GM12864 (cell line): ENCODE measurements at regions not wholly inside any gene's neighbourhood (a gene's known extent, or its start where the extent isn't known, plus 50 kb on each side); places are given as distances from the start of the nearest gene placed in this dataset.

Experiments
- DNase-seq: peaks from one replicate; pipeline ENCODE4 v3.0.0-alpha.2; 2011; ENCODE audit warnings: low read depth
- H3K4me3 ChIP-seq: 2 replicates; pipeline ENCODE4 v1.5.1; 2011; ENCODE audit warnings: mild to moderate bottlenecking, low read depth, low read length, control low read depth
- CTCF ChIP-seq: IDR thresholded peaks from 2 replicates; pipeline ENCODE4 v1.5.1; 2011; ENCODE audit warnings: low read depth, mild to moderate bottlenecking, moderate library complexity, low read length, control low read depth, inconsistent platforms; ENCODE audit errors: missing control alignments

GRCh38 chr9:108544866-108545265 lies 310.9 kb downstream of the ACTL7B start:
- no peak for TF ChIP-seq CTCF
- DNase-seq = no peak
- no peak overlapping the region for H3K4me3 ChIP-seq

GRCh38 chr9:108543251-108543778 lies 312.5 kb downstream of the ACTL7B start:
- DNase-seq = no peak
- H3K4me3 ChIP-seq = no peak overlapping the region
- TF ChIP-seq CTCF = no peak

GRCh38 chr9:108537756-108538155 lies 318.0 kb downstream of the ACTL7B start:
- TF ChIP-seq CTCF = no peak
- DNase-seq = no peak

GRCh38 chr9:108536836-108537601 lies 318.8 kb downstream of the ACTL7B start:
- DNase-seq = no peak
- no peak overlapping the region for H3K4me3 ChIP-seq
- TF ChIP-seq CTCF = no peak

More at GRCh38 chr9:108537756-108538155, 318.0 kb downstream of the ACTL7B start:
- H3K4me3 ChIP-seq = no peak overlapping the region

- no peak for DNase-seq
- TF ChIP-seq CTCF = peak; percentile 59
- H3K4me3 ChIP-seq = no peak overlapping the region
Observed at GRCh38 chr9:108535526-108535925, 320.3 kb downstream of the ACTL7B start.

- TF ChIP-seq CTCF = no peak
- H3K4me3 ChIP-seq = no peak overlapping the region
- no peak for DNase-seq
Observed at GRCh38 chr9:108534741-108535140, 321.0 kb downstream of the ACTL7B start.

GRCh38 chr9:108530141-108530540 lies 325.6 kb downstream of the ACTL7B start:
- no peak for TF ChIP-seq CTCF
- DNase-seq = no peak
- no peak overlapping the region for H3K4me3 ChIP-seq
